Thyroid gland (tissue), 4 donors: ENCODE measurements at regions not wholly inside any gene's neighbourhood (a gene's known extent, or its start where the extent isn't known, plus 50 kb on each side); places are given as distances from the start of the nearest gene placed in this dataset.

ENCODE experiments used
- CTCF ChIP-seq, 6 experiments: fragments of 200-600 bp in 3 of 6; fragments of 450-650 bp in 3 of 6; sonication (generic) in 3 of 6; IDR thresholded peaks; one replicate each; pipeline ENCODE4 v1.5.1; 2016 to 2019; ENCODE audit warnings: antibody characterized with exemption in 6 of 6, mild to moderate bottlenecking in 2 of 6, inconsistent platforms in 1 of 6, moderate library complexity in 1 of 6
- POLR2A ChIP-seq, 2 donors: fragments of 450-650 bp; IDR thresholded peaks; one replicate each; pipeline ENCODE4 v1.6.1; 2017; ENCODE audit warnings: antibody characterized with exemption in 2 of 2, mild to moderate bottlenecking in 2 of 2, moderate library complexity in 1 of 2

GRCh38 chr3:18679238-18679637, 254.1 kb upstream of the SATB1 start:
- TF ChIP-seq POLR2A (IDR thresholded peaks at IDR 0.05) = no peak
- no peak for TF ChIP-seq CTCF (IDR thresholded peaks at IDR 0.05)
